Hematopoietic multipotent progenitor cell treated with erythropoietin and hydrocortisone succinate and interleukin-3 and kit ligand, for 17 days (in vitro differentiated cells): ENCODE measurements at regions not wholly inside any gene's neighbourhood (a gene's known extent, or its start where the extent isn't known, plus 50 kb on each side); places are given as distances from the start of the nearest gene placed in this dataset.

ENCODE experiments used
- DNase-seq: peaks from one replicate; pipeline ENCODE4 v3.0.0-alpha.2; 2015; ENCODE audit warnings: low spot score

DNA sequence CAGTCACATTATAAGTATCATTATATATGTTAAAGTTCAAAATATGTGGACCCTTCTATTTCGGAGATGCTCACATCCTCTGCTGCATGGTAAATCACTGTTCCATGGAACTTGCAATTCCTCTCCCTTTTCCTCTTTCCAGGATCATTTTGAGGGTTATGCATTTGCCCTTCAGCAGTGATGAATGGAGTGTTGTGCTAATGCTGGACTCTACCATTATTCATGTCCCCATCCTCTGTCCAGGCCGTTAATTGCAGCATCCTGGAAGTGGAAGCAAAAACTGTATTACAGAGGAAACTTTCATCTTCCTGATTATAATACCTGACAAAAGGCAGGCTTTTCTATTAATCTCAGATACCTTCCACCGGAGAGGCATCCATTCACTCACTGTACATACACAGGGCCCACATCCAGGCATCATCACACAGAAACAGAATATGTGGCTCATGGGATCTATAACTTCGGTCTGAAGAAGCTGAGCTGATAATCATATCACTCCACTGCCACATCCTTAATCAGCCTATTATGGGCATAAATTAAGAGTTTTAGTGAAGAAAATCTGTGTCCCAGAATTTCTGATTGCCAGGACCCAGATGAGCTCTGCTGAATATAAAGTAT, 65.0 kb upstream of the ACO1 start:
- no peak for DNase-seq

DNA sequence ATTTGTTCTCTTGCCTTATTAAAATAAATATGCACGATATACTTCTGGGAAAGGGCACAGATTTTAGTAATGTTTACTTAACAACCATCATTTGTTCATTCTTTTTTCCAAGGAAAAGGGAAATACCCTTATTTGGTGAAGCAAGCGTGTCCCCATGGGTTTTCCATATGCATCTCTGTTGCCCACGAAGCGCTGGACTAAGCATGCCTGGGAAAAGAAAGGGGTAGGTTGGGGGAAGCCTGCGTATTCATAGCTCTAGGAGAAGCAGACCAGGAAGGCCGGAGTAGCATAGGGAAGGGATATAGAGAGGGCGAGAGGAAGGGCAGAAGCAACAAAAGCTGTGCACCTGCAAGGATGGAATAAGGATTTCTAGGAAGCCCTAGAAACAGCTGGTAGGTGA, 61.8 kb upstream of the ACO1 start:
- DNase-seq = no peak

DNA sequence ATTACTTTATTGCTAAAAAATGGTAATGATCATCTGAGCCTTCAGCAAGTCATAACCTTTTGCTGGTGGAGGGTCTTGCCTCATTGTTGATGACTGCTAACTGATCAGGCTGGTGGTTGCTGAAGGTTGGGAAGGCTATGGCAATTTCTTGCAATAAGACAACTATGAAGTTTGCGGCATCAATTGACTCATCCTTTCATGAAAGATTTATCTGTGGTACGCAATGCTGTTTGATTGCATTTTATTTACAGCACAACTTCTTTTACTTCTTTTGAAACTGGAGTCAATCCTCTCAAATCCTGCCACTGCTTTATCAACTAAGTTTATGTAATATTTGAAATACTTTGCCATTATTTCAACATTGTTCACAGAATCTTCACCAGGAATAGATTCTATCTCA, 58.3 kb upstream of the ACO1 start:
- DNase-seq = no peak

DNA sequence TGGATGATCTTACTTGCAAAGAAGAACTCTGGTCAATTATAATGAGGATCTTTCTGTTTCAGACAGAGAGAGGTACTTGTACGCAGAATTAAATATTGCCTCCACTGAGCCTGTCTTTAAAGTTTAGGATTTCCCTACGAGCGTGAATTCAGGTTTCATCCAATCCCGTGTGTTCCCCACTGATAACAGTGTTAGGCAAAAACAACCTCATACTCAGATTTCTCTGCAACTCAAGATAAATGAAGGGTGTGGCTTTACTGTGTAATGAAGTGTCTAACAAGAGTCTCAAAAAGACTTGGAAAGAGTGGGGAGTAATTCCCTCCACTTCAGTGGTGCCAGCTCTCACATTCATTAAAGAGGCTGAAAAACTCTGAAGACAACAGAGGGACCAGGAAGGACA, 53.2 kb upstream of the ACO1 start:
- no peak for DNase-seq

DNA sequence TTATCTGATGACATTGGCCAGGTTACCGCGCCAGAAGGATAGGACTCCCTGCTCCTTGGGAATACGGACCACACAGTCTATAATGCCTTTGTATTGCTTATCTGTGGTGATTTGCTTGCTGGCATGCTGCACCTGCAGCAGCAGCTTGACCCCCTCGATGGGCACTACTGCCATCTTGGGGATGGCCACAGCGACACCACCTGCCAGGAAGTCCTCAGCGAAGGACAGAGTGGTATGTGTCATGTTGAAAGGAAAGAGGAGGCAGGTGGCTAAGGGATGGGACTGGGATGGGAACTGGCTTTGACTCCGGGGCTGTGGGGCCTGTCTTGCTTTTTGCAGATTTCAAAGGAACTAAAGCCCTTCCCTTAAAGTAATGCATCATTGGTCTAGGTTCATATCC, 50.3 kb upstream of the ACO1 start:
- no peak for DNase-seq
